Left ventricle myocardium inferior (tissue), 1 donor: ENCODE measurements at regions not wholly inside any gene's neighbourhood (a gene's known extent, or its start where the extent isn't known, plus 50 kb on each side); places are given as distances from the start of the nearest gene placed in this dataset.

Experiments
- DNase-seq: peaks from one replicate; pipeline ENCODE4 v3.0.0-alpha.2; 2020
- H3K27ac ChIP-seq: fragments of 200-600 bp; replicated peaks from 2 replicates; pipeline ENCODE4 v1.8.0; 2021
- H3K27me3 ChIP-seq: fragments of 200-600 bp; 2 replicates; pipeline ENCODE4 v1.8.0; 2021; ENCODE audit warnings: low read depth
- H3K36me3 ChIP-seq: fragments of 200-600 bp; 2 replicates; pipeline ENCODE4 v1.8.0; 2021
- H3K4me1 ChIP-seq: fragments of 200-600 bp; 2 replicates; pipeline ENCODE4 v1.8.0; 2021
- H3K4me3 ChIP-seq: fragments of 200-600 bp; 2 replicates; pipeline ENCODE4 v1.8.0; 2021; ENCODE audit warnings: mild to moderate bottlenecking, moderate library complexity
- H3K9me3 ChIP-seq: fragments of 200-600 bp; replicated peaks from 2 replicates; pipeline ENCODE4 v1.8.0; 2021
- intact Hi-C: fragments of 100-400 bp; cut with micrococcal nuclease; formaldehyde crosslinking; loops from one replicate; pipeline ENCODE4 v1.11.0; 2022
- TF ChIP-seq, protein P1 (sequence below): fragments of 200-600 bp; IDR thresholded peaks from 2 replicates; pipeline ENCODE4 v1.8.0; 2021; ENCODE audit warnings: antibody characterized with exemption, mild to moderate bottlenecking, borderline replicate concordance
- donor health status: DM: no; HTN: yes; CAD: no; lungs with severe emphysema.

- DNase-seq: no peak
- Histone ChIP-seq H3K9me3 (no peaks in the 10 kb centered on the region), H3K4me1 (peaks cover 9% of the 10 kb centered on the region), H3K27me3 (no peaks in the 10 kb centered on the region), H3K4me3 (no peak overlapping the region), H3K36me3 (no peaks in the 10 kb centered on the region), H3K27ac (no peak overlapping the region)
- TF ChIP-seq, protein P1, sequence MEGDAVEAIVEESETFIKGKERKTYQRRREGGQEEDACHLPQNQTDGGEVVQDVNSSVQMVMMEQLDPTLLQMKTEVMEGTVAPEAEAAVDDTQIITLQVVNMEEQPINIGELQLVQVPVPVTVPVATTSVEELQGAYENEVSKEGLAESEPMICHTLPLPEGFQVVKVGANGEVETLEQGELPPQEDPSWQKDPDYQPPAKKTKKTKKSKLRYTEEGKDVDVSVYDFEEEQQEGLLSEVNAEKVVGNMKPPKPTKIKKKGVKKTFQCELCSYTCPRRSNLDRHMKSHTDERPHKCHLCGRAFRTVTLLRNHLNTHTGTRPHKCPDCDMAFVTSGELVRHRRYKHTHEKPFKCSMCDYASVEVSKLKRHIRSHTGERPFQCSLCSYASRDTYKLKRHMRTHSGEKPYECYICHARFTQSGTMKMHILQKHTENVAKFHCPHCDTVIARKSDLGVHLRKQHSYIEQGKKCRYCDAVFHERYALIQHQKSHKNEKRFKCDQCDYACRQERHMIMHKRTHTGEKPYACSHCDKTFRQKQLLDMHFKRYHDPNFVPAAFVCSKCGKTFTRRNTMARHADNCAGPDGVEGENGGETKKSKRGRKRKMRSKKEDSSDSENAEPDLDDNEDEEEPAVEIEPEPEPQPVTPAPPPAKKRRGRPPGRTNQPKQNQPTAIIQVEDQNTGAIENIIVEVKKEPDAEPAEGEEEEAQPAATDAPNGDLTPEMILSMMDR: no peak
- intact Hi-C loops: no loop called here
Measured at GRCh38 chr2:163541943-163542342, 193.9 kb downstream of the FIGN start.

DNA sequence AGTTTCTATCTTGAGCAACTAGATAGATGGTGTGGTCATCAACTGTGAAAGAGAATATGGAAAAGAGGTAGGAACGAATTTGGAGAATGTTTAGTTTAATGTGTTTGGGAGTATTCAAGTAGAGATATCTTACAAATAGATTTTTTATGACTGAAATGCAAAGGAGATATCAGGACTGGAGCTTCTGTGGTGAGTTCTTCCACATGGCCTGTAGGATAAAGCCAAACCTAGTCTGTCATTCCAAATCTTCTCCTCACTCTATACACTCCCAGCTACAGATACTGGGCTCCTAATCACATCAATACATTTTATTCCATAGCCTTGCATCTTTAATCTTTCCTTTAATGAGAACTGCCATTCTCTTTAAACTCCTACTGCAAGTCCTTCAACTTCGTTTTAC lies 194.3 kb downstream of the FIGN start:
- Histone ChIP-seq H3K36me3 (no peaks in the 10 kb centered on the region), H3K4me3 (no peak overlapping the region), H3K4me1 (peaks cover 9% of the 10 kb centered on the region), H3K27me3 (no peaks in the 10 kb centered on the region), H3K27ac (no peak overlapping the region), H3K9me3 (no peaks in the 10 kb centered on the region)
- intact Hi-C loops: no loop called here
- TF ChIP-seq, protein P1: no peak
- DNase-seq: no peak

- DNase-seq: no peak
- TF ChIP-seq, protein P1: no peak
- Histone ChIP-seq H3K36me3 (no peaks in the 10 kb centered on the region), H3K27me3 (no peaks in the 10 kb centered on the region), H3K4me3 (no peak overlapping the region), H3K27ac (no peak overlapping the region), H3K4me1 (no peaks in the 10 kb centered on the region), H3K9me3 (peaks cover 11% of the 10 kb centered on the region)
- intact Hi-C loops: no loop called here
Measured at GRCh38 chr2:163528640-163529217, 207.1 kb downstream of the FIGN start.

DNA sequence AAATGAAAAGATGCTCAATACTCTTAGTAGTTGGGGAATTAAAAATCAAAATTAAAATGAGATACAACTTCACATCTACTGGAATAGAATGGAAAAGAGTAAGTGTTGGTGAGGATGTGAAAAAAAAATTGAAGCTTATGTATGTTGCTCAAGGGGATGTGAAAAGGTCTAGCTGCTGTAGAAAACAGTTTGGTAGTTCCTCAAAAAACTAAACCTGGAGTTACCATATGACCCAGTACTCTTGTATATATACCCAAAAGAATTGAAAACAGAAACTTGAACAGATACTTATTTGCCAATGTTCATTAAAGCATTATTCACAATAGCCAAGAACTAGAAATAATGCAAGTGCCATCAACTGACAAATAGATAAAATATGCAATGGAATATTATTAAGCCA lies 208.4 kb downstream of the FIGN start:
- Histone ChIP-seq H3K9me3 (peaks cover 25% of the 10 kb centered on the region), H3K27ac (no peak overlapping the region)

GRCh38 chr2:163518762-163519161 lies 217.0 kb downstream of the FIGN start:
- Histone ChIP-seq H3K4me3 (no peak overlapping the region), H3K27me3 (no peaks in the 10 kb centered on the region), H3K36me3 (no peaks in the 10 kb centered on the region), H3K9me3 (peaks cover 25% of the 10 kb centered on the region), H3K4me1 (no peaks in the 10 kb centered on the region), H3K27ac (no peak overlapping the region)
- DNase-seq: no peak
- intact Hi-C loops: no loop called here
- TF ChIP-seq, protein P1: no peak

More for the DNA sequence above, 208.4 kb downstream of the FIGN start:
- no peaks in the 10 kb centered on the region for H3K4me1 ChIP-seq
- DNase-seq: no peak
- H3K27me3 ChIP-seq: no peaks in the 10 kb centered on the region
- TF ChIP-seq, protein P1: no peak
- H3K4me3 ChIP-seq: no peak overlapping the region
- intact Hi-C loops: no loop called here
- H3K36me3 ChIP-seq: no peaks in the 10 kb centered on the region
